GM18909 (cell line): ENCODE measurements at regions not wholly inside any gene's neighbourhood (a gene's known extent, or its start where the extent isn't known, plus 50 kb on each side); places are given as distances from the start of the nearest gene placed in this dataset.
"Not testable (repeated sequence)": the region's sequence is repeated elsewhere in the genome, so short reads cannot be mapped to it uniquely, and the experiment has no call there.

Experiments
- ATAC-seq: cut with Tn5 transposase; IDR thresholded peaks from one replicate; pipeline ENCODE4 v1.9.1; 2021; ENCODE audit warnings: mild to moderate bottlenecking; ENCODE audit not compliant: unreplicated experiment, poor library complexity

DNA sequence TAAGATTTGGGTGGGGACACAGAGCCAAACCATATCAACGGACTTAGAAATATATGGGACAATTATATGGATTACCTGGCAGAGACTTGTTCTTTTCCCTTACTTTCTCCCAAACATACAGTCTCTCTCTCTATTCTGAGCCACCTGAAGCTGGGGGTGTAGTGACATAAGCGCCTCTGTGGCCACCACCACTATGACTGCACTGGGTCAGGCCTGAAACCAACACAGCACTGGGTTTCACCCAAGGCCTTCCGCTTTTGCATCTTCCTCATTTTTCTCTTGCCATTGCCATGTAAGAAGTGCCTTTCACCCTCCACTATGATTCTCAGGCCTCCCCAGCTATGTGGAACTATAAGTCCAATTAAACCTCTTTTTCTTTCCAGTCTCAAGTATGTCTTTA, 514.5 kb upstream of the FOXG1 start:
- not testable (repeated sequence) for ATAC-seq

DNA sequence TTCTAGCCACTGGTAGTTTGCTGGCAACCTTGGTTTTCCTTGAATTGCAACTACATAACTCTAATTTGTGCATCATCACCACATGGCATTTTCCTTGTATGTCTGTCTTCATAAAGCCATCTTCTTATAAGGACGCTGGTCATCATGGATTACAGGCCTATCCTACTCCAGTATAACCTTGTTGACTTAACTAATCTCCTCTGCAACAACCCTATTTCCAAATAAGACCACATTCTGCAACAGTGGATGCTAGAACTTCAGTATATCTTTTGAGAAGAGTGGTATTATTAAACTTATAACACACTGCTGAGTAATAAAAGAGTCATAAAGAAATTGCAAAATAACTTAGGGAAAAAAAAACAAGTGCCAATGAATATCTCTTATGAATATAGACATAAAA, 511.8 kb upstream of the FOXG1 start:
- ATAC-seq, result no peak

DNA sequence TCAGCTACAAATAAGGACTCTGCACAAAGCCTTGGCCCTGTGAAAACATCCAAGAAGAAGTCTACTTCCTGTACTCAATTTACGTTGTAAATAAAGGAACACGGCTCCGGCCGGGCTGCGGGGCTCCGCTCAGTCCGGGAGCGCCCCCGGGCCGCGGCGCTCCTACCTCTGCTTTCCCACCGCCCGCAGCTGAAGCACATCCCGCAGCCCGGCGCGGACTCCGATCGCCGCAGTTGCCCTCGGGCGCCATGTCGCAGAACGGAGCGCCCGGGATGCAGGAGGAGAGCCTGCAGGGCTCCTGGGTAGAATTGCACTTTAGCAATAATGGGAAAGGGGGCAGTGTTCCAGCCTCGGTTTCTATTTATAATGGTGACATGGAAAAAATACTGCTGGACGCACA, 502.3 kb upstream of the FOXG1 start:
- no peak for ATAC-seq

DNA sequence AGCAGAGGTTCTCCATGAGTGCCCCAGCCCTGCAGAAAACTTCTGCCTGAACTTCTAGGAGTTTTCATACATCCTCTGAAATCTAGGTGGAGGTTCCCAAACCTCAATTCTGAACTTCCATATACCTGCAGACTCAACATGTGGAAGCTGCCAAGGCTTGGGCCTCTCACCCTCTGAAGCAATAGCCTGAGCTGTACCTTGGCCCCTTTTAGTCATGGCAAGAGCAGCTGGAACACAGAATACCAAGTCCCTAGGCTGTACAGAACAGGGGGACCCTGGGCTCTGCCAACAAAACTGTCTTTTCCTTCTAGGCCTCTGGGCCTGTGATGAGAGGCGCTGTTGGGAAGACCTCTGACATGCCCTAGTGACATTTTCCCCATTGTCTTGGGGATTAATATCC, 494.3 kb upstream of the FOXG1 start:
- ATAC-seq, result no peak

DNA sequence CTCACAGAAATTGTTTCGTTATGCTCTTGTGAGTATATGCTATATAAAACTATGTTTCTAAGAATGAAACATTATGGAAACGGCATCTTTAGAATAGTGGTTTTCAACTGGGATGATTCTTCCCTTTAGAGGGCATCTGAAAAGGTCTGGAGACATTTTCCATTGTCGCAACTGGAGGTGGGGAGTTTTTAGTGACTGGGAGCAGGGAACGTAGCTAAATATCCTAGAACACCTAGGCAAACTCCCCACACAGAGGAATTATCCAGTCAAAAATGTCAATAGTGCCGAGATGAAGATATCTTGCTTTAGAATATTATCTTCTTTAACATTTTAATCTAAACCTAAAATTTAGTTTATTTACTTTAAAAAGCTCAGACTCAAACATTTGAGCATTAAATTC, 486.1 kb upstream of the FOXG1 start:
- no peak for ATAC-seq

DNA sequence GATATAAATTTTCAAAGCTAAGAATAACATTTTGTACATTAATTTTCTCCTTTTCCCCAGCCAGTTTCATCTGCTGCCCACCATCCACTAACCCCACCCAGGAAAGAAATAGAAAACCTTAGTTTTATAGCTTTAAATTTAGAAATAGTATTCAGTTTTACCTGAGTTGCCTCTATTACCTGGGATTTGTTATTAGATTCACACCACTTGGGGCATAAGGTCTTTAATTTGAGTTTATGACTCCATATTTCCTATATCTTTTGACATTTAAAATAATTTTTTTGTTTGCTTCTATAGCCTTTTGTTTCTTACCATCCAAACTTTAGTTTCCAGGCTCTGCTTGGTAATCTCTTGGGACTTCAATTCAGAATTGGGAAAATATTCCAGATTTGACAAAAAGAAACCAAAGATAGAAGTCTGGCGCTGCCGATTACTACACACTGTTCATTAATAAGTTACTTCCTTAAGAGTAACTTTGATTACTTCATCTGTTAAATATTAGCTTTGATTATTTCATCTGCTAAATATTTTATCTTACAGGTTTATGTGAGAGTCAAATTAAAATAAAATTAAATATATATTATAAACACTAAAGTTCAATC, 485.5 kb upstream of the FOXG1 start:
- ATAC-seq, result no peak

DNA sequence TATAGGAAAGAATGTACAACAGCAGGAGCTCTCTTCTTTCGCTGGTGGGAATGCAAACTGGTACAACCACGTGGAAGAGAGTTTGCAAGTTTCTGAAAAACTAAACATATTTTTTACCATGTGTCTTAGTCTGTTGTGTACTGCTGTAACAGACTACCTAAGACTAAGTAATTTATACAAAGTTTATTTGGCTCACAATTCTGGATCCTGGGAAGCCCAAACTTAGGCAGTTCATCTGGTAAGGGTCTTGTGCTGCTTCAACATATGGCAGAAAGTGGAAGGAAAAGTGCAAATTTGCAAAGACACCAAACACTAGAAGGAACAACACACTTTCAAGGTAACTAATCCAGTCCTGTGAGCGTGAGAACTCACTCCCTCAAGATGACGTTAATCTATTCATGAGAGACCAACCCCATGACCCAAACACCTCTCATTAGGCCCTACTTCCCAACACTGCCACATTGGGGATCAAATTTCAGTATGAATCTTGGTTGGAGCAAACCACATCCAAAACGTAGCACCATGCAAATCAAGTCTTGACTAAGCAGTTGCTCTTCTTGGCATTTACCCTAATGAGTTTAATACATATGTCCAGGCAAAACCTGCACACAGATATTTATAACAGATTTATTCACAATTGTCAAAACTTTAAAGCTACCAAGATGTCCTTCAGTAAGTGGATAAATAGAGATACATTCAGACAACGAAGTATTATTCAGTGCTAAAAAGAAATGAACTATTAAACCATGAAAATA, 481.9 kb upstream of the FOXG1 start:
- ATAC-seq, result no peak

DNA sequence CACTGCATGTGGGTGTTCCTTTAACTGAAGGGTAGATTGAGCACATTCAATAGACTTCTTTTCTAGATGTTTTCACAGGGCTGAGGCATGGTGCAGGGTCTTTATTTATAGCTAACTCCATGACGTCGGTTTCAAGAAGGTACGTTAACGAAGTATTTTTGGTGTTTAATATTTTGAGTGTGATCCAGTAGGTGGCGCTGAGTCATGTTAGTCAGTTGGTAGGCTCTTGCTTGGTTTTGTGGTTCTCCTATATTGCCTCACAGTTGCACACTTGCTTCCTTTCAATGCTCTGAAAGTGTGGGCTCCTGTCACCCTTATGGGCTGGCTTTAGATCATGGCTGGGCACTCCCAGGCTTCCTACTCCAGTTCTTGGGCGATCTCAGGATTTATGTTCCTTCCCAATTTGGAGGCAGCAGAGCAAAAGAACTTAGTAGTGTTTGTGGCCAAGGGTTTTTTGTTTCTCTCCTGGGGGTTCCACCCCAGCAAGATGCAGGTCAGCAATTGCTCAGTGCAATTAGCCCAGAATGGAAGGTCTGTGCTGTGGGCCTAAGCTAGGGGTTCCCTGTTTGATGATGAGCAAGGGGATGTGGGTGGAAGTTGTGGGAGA, 471.6 kb upstream of the FOXG1 start:
- no peak for ATAC-seq

DNA sequence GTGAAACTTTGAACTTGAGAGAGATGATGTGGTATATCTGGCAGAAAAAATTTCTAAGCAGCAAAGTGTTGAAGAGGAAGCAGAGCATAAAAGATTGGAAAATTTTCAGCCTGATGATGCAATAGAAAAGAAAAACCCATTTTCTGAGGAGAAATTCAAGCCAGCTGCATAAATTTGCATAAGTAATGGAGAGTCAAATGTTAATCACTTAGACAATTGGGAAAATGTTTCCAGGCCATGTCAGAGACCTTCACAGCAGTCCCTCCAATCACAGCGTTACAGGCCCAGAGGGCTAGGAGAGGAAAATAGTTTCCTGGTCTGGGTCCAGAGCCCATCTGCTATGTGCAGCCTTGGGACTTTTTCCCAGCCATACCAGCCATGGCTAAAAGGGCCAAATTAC, 469.0 kb upstream of the FOXG1 start:
- ATAC-seq, result no peak

DNA sequence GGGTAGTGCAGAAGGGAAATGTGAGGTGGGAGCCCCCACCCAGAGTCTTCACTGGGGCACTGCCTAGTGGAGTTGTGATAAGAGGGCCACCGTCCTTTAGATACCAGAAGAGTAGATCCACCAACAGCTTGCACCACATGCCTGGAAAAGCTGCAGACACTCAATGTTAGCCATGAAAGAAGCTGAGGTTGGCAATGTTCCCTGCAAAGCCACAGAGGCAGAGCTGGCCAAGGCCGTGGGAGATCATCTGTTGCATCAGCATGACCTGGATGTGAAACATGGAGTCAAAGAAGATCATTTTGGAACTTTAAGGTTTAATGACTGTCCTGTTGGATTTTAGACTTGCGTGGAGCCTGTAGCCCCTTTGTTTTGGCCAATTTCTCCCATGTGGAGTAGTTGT, 468.4 kb upstream of the FOXG1 start:
- ATAC-seq, result no peak

DNA sequence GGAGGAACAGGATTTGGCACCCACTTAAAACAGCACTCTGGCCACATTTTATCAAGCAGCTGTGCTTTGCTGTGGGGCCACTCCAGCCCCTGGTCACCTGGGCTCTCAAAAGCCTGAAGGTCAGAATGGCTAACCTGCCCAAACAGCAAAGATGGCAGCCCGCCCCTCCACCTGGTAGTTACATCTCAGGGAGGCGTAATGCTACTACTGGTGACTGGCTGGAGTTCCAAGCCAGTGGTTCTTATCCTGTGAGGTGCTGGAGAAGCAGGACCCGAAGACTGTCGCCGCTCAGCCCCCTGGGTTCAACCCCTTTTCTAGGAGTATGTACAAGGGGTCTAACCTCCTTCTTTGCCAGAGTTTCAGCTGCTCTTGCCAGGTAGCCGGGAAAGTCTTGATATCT, 467.4 kb upstream of the FOXG1 start:
- ATAC-seq, result no peak

DNA sequence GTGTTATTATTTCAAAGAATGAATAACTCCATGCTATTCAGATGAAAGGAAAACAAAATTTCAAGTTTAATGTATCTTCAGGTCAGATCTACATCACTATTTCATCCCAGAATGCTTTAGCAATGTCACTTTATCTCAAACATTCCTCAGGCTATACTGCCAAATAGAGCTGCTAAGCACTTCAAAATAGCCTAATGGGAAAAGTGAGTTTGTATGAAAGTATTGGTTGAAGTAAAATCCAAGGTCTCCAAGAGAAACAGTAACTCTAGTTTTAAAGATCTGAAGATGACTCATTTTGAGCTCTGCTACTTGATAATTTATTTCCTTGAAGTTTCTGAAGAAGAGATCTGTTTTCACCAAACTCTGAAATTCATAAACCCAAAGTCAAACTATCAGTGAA, 466.2 kb upstream of the FOXG1 start:
- ATAC-seq, result no peak

DNA sequence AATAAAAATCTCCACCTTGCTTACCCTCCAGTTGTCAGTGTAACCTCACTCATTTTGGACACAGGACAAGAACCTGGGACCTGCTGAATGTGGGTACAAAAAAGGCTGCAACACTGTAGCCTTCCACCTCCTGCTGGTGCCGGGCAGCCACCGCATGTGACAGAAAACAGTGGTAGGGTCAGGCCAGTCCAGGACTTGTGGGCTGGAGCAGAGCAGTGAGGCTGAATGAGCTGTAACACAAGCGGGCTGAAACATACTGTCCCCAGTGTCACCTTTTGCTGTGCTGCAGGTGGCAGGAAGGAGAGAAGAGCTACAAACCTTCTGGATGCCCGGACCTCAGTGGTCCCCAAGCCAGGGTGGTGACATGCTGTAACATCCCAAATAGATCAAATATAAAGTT, 465.4 kb upstream of the FOXG1 start:
- ATAC-seq, result no peak

DNA sequence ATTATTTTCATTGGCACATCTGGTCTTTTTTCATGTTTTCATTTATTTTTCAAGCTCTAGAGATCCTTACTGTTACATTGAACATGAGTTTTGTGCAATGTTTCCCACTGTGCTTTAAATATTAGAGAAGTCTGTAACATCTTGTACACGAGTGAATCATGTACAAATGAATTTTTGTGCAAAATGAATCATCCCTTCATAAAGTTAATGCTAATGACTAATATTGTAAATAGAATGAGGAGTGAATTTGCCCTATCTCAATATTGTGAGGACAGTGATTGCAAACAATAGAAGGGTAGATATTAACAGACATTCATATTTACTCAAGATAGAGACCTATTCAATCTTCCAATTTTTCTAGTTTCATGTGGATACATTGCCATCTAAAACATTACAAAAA, 463.3 kb upstream of the FOXG1 start:
- ATAC-seq, result no peak

DNA sequence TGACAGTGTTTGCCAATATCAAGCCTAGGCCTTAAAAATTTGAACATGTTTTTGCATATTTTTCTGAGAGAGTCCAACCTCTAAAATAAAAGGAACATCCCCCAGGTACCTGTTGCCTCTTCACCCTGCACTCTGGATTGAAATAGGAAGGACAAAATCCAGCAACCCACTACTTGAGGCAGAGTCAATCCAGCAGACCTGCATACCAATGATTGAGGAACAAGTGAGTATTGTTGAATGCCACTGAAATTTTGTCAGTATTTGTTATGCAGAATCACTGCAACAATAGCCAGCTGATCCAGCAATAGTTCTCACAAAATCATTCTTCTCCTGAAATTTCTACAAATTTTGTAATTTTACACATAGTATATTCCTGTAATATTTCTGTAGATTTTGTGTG, 460.6 kb upstream of the FOXG1 start:
- ATAC-seq, result no peak

DNA sequence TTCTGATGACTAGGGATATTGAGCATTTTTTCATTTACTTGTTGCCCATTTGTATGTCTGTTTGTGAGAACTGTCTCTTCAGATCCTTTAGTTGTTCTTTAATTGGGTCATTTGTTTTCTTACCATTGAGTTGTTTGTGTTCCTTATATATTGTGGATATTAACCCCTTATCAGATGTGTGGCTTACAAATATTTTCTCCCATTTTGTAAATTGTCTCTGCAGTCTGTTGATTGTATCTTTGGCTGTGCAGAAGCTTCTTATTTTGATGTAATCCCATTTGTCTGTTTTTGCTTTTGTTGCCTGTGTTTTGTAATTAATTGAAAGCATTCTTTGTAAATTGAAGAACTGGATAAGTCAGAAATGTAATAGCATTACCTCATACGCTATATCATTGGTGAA, 459.1 kb upstream of the FOXG1 start:
- ATAC-seq, result no peak

DNA sequence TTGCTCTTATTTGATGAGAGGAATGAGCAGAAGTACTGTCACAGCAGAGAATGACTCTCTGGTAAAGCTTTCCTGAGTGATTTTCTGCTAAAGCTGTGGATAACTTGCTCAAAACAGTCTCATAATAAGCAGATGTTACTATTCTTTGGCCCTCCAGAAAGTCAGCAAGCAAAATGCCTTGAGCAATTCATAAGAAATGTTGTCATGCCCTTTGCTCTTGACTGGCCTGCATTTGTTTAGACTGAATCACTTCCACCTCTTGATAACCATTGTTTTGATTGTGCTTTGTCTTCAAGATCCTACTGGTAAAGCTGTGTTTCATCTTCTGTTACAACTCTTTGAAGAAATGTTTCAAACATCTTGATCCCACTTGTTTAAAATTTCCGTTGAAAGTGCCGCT, 457.9 kb upstream of the FOXG1 start:
- ATAC-seq, result no peak

DNA sequence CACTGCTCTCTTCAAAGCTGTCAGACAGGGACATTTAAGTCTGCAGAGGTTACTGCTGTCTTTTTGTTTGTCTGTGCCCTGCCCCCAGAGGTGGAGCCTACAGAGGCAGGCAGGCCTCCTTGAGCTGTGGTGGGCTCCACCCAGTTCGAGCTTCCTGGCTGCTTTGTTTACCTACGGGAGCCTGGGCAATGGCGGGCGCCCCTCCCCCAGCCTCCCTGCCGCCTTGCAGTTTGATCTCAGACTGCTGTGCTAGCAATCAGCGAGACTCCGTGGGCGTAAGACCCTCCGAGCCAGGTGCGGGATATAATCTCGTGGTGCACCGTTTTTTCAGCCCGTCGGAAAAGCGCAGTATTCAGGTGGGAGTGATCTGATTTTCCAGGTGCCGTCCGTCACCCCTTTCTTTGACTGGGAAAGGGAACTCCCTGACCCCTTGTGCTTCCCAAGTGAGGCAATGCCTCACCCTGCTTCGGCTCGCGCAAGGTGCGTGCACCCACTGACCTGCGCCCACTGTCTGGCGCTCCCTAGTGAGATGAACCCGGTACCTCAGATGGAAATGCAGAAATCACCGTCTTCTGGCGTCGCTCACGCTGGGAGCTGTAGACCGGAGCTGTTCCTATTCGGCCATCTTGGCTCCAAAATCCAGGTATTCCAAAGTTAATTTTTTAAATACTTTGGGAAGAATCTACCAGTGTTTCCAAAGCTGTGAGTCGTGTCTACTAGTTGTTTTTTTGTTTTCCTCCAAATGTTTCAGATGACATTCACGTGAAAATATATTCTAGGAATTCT, 448.5 kb upstream of the FOXG1 start:
- ATAC-seq, result not testable (repeated sequence)

DNA sequence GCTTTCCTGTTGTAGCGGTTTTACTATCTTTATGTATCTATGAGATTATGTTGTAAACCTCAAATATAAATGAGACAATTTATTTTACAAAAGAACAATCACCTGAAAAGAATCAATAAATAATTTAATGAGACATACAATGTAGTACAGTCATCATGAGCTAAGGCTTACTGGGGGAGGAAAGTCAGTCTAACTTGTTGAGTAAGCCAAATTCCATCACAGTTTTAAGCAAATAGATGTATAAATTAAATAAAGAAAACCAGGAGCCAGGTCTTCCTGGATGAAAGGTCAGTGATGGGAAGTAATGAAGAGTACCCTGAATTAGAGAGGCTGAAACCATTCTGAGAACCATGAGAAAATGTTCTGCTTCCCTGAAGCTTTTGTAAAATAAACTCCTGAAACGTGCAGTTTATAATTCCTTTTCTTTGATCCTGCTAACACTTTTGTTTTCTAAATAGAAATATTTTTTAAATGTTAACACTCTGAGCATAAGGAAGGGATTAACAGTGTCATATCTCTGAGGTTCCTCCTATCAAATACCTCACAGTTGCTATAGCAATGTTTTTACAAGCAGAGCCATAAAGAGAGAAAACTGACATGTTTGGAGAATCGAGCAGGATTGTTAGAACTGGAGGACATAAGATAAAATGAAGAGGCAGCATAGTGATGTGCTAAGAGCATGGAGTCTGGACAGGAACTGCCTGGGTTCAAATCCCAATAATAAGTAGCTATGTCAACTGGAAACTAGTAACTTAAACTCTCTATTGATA, 444.9 kb upstream of the FOXG1 start:
- ATAC-seq, result no peak

DNA sequence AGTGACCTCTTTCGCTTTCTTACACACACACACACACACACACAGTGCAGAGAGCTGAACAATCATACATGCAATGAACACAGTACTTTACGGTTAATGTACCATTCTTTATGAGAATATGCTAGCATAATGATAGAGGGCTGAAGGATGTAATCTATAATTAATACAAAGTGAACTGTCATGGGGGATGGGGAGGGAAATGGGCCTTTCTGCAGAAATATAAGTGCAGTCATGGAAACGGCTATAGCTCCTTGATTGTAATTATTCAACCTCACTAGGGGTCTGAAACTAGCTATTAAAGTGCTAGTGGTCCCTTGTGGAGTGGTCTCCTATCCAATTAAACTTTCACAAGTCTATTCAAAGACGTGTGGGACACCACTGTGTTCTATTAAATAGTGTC, 443.2 kb upstream of the FOXG1 start:
- ATAC-seq, result no peak
